COLO829 (cell line): ENCODE measurements at regions not wholly inside any gene's neighbourhood (a gene's known extent, or its start where the extent isn't known, plus 50 kb on each side); places are given as distances from the start of the nearest gene placed in this dataset.
"Not testable (repeated sequence)": the region's sequence is repeated elsewhere in the genome, so short reads cannot be mapped to it uniquely, and the experiment has no call there.

Source experiments
- DNase-seq: peaks from one replicate; pipeline ENCODE4 v3.0.0; 2012; ENCODE audit warnings: low spot score

DNA sequence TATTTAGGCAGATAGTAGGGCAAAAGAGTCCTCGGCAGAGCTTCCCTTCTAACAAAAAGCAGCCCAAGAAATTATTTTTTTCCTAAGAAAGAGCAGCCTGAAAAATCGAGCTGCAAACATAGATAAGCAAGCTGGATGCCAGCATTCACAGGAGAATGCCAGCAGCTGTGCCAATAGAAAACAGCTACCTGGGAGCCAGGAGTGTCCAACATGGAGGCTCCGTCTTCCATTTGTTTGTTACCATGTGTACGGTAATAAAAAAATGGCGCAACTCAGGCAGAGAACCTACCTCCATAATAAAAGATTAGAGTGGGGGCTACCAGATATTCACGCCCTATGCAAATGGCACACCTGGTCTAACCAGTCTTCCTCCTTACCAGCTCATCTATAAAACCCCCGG lies 77.6 kb upstream of the IPO5 start:
- no peak for DNase-seq

DNA sequence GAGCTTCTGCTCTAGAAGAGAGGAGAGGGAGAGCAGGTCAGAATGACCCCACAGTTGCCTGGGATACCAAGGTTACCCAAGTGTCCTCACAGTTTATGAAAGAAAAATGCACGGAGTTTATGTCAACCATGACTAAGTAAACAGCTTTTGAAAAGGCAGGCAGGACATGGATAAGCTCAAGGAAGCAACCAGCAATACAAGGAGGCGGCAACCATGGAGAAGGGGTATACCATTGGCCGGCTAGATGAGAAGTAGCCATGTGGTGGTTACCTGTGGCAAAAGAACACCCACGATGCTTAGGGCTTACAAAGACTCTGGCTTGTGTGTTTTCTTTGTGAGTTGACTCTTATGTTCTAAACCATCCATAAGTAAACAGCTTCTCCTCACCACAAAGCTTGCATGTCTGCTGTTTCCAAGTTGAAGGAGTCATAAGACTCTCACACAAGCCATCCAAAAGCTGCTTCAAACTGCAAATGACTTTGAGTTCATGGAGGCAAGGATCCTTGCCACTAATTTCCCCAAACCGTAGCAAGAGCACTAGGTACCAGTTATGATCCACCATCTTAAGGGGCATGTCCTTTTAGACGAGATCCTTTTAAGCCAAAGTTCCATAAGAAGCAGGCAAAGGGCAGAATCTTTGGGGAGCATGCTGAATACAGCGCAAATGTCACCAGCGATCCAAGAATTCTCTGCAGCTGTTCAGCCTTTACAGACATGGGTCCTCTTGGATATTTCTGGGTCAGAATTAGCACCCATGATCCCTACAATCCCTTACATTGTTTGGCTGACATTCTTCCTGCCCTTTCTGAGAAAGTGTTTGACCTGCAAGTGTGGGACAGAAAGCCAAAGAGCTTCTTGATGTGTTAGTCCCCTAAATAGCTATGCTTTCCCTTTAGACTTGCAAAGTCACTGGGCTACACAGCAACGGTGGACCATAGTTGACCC lies 74.8 kb upstream of the IPO5 start:
- DNase-seq: no peak

DNA sequence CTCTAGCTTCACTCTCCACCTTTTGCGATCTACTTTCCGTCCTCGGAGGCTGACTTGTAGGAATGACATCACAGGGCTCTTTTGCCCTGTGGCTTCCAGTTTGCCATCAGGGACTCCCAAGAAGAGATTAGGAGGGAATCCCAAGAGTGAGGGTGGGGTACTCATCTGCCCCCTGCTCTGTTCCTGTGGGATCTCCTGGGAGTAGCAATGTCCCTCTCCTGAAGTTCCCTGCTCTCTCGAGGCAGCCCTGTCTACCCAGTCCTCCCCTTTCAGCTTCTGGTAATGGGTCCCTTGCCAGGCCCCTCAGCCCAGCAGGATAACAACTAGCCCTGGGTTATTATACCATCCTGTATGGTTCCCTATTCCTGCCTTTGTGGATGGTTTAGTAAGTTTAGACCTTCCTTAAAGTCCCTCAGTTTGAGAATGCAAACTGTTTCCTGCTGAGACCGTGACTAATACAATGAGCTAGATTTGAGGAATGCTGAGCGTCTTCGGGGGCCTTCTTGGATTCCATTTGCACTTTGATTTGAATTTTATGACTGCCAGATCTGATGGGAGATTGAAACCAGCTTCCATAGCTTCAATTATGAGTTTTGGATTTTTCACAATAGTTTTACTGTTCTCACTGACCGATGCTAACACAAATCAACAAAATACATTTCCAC lies 73.7 kb upstream of the IPO5 start:
- DNase-seq: peak; percentile 77

DNA sequence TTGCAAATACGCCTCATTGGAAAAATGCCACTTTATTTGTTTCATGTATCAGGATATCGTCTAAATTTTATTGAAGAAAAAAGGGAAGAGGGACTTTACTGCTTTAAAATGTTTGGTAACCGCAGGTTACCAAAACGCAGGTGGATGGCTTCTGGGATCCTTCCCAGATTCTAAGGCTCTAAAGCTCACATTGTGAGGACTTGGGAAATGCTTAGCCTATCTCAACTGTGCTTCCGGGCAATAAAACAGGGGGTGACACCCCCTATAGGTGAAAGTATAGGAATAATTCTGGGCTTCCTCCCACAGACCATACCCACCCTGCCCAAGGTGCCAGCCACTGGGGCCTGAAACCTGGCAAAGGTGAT lies 73.2 kb upstream of the IPO5 start:
- no peak for DNase-seq

DNA sequence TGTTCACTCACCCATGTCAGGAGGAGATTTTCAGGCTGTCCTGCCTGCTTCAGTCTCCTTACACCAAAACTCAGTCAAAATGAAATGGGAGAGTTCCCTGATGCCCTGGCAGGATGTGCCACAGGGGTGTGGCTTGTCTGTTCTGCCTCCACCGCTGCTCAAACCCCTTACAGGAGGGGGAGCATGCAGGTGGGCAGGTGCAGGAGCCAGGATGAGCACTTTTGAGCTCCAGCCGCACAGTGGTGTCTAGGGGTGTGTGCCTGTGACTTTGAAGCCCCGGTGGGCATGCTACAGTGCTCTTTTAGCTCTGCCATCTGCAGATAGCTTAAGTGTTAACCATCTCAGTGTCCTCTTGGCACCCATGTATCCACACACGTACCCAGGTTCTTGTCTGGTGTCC lies 71.9 kb upstream of the IPO5 start:
- no peak for DNase-seq

DNA sequence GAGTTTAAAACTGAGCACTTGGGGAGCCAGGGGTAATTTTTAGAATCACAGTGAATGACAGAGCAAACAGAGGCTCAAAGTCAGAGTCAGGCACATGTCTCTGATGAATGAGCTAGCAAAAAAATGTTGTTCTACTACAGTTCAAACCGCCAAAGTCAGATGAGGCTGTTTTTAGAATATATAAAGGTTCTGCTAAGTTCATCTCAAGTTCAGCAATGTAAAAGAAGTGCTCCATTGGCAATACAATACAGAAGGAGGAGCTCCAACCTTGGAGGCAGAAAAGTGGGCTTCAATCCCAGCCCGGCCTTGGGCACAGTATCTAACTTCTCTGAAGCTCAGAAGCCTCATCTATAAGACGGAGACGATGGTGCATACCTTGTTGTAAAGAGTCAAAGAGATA lies 70.1 kb upstream of the IPO5 start:
- DNase-seq: no peak

GRCh38 chr13:97884707-97885468 lies 68.6 kb upstream of the IPO5 start:
- no peak for DNase-seq

GRCh38 chr13:97885641-97886040 lies 67.8 kb upstream of the IPO5 start:
- DNase-seq: no peak

- no peak for DNase-seq
Measured at GRCh38 chr13:97889803-97890202, 63.7 kb upstream of the IPO5 start.

DNA sequence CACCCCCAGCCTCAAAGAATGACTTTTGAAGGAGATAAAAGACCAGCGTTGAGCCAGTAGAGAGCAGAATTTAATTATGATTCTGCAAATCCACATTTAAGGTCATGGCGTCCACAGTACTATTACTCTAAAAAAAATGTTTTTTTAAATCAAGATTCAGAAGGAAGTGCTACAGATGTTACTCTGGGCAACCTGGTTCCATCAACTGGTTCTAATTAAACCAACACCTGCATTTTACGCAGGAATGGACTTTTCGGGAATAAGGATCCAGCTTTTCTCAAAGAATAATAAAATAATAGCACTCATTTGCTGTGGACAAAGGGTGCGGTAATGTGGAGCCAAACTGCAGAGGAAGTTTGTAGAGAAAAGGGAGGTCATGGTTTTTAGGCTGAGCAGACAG lies 62.9 kb upstream of the IPO5 start:
- no peak for DNase-seq

- not testable (repeated sequence) for DNase-seq
Measured at GRCh38 chr13:97891964-97892363, 61.5 kb upstream of the IPO5 start.

- no peak for DNase-seq
Measured at GRCh38 chr13:97892717-97893116, 60.8 kb upstream of the IPO5 start.

- DNase-seq: no peak
Measured at GRCh38 chr13:97895383-97895782, 58.1 kb upstream of the IPO5 start.

GRCh38 chr13:97896446-97896845 lies 57.0 kb upstream of the IPO5 start:
- DNase-seq: no peak

GRCh38 chr13:97901716-97902115 lies 51.8 kb upstream of the IPO5 start:
- no peak for DNase-seq
